GM18505 (cell line): ENCODE measurements at regions not wholly inside any gene's neighbourhood (a gene's known extent, or its start where the extent isn't known, plus 50 kb on each side); places are given as distances from the start of the nearest gene placed in this dataset.

ENCODE experiments used
- ATAC-seq: cut with Tn5 transposase; IDR thresholded peaks from one replicate; pipeline ENCODE4 v1.9.1; 2021; ENCODE audit not compliant: unreplicated experiment
- POLR2A ChIP-seq: IDR thresholded peaks from 4 replicates; pipeline ENCODE4 v1.6.1; 2011; ENCODE audit warnings: borderline replicate concordance; ENCODE audit not compliant: insufficient read depth, insufficient read length; ENCODE audit errors: extremely low read depth

GRCh38 chr1:229098903-229099578 is 171.9 kb upstream of the RAB4A start:
- ATAC-seq: no peak
- no peak for TF ChIP-seq POLR2A

DNA sequence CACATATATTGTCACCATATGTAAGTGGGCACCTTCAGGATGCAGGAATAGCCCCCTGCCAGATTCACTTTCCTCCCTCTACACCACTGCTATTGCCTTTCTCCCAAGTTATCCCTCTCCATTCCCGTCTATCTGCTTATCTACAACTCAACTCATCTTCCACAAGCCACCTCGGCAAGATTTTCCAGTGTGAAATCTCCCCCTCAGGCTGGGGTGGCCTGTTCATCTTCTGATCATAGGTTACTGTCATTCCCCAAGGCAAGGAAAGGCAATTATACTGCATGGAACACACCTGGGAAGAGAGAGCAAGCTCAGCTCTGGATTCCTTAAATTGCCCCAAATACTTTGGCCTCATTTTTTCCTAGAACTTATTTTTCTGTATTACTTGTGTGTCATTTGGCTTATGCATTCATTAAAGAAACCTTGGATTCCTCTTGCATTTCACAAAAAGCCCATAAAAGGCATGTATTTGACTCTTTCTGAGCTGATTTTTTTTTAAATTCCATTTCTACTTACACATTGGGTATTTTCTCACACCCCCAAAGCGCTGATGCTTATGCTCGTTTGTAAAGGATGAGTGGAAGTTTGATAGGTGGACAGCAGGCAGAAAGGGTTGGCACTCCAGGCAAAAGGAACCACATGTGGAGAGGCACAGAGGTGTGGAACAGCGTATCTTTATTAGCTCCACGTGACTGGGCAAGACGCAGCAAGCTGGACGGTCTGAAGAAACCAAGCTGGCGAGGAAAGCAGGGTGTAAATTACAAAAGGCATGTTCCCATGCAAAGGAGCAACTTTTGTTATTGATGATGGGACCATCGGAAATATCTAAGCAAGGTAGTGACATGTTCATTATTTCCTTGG is 169.7 kb upstream of the RAB4A start:
- TF ChIP-seq POLR2A: no peak
- no peak for ATAC-seq

DNA sequence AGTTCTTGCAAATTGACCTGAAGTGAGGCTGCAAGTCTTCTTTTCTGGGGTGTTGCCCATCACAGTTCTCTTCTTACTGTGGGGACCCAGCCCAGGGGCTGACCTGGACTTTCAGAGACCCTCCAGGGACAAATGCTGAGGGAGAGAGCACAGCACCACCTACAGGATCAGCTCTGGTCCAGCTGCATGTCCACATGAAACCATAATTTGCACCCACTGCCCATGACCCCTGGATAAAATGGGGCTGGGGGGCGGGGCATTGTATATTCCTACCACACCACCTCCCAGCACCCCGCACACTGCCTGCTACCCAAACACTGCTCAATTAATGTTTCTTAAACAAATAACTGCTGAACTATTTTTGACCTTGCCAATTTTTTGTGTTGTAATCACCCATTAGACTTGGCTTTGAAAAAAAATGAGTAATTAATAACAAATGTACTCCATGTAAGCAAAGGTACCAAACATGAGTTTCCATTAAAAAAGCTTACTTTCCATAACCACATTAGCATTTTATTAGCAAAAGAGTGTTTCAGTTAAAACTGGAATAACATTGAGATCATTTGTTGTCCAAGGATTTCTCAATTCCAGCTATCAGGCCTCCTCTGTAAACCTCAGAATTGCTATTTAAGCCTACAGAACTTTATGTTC is 168.0 kb upstream of the RAB4A start:
- no peak for ATAC-seq
- no peak for TF ChIP-seq POLR2A

GRCh38 chr1:229104654-229105053 is 166.3 kb upstream of the RAB4A start:
- ATAC-seq: no peak
- TF ChIP-seq POLR2A: no peak

DNA sequence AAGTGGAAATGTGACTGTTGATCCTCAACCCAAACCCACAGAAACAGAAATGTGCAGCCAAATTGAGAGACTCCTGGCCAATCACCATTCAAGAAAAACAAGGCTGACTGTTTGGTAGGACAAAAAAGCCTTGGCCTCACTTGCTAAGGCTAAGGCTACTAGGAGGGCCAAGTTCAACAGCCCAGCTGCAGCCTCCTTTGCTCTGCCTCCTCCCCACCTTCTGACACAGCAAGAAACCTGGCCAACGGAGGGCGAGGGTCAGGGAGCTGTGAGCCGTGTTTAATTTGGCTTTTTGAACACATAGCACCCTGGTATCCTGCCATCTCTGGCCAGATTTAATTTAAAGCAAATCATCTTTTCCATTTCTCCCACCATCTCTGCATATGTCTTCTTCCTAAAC is 165.8 kb upstream of the RAB4A start:
- ATAC-seq: no peak
- no peak for TF ChIP-seq POLR2A

- no peak for TF ChIP-seq POLR2A
- no peak for ATAC-seq
Measured at GRCh38 chr1:229105822-229106525, 164.9 kb upstream of the RAB4A start.

DNA sequence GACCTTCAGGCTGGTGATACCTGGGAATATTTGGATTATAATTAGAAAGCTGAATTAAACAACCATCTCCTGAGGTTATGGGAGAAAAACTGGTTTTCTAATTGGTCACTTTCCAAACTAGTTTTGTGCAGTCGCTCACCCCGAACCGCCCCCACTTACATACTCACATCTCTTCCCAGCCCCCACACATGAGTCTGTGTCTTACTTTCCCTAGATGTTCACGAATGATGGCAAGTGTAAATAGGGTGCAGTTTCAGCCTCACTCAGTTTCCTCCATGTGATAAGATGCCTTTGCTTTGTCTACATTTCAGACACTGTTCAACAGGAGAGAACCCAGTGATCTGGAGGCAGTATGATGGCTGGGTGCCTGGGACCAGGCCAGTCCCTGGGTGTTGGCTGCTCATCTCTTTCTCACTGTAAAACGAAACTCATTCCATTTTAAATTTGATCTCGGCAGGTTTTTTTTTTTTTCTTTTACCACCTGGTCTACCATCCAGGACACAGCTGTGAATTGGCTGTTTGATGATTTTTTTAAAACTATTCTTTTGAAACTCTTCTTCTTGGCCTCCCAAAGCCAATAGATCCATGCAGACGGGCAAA is 164.3 kb upstream of the RAB4A start:
- TF ChIP-seq POLR2A: no peak
- ATAC-seq: no peak

DNA sequence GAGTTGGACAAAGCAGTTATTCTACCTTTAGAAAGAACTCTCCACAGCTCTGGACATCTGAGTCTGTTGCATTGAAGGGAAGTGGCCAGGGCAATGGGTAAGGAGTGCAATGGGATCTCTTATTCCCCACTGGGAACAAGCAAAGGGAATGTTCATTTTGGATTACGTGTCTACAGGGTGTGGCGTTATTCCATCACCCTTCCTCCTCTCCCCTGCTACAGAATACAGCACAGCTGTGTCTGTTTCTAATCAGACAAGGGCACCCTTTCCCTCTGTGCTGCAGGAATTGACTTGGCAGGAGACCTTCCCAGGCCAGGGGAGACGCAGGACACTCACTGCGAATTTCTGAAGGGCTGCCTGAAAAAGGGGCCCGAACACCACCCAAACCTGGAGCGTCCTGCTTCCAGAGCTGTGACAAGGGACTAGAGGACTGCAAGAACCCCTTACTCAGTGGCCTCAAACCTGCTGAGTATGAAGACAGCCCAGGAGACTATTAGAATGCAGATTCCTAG is 163.6 kb upstream of the RAB4A start:
- no peak for TF ChIP-seq POLR2A
- ATAC-seq: no peak

GRCh38 chr1:229107972-229108371 is 162.9 kb upstream of the RAB4A start:
- no peak for TF ChIP-seq POLR2A
- ATAC-seq: no peak

GRCh38 chr1:229108598-229109201 is 162.2 kb upstream of the RAB4A start:
- no peak for ATAC-seq
- no peak for TF ChIP-seq POLR2A

- TF ChIP-seq POLR2A: no peak
- ATAC-seq: no peak
Measured at GRCh38 chr1:229109320-229109761, 161.6 kb upstream of the RAB4A start.

- TF ChIP-seq POLR2A: no peak
- ATAC-seq: no peak
Measured at GRCh38 chr1:229110986-229111385, 159.9 kb upstream of the RAB4A start.
